ENCODE measurements at regions not wholly inside any gene's neighbourhood (a gene's known extent, or its start where the extent isn't known, plus 50 kb on each side); places are given as distances from the start of the nearest gene placed in this dataset.

- intact Hi-C loops (cut with DNase I; ENCODE audit: low total_unique reads), result no loop called here
- TF ChIP-seq CTCF (IDR thresholded peaks at IDR 0.05), result no peak
Measured at GRCh38 chr3:13222131-13222530, 148.9 kb upstream of the IQSEC1 start.

DNA sequence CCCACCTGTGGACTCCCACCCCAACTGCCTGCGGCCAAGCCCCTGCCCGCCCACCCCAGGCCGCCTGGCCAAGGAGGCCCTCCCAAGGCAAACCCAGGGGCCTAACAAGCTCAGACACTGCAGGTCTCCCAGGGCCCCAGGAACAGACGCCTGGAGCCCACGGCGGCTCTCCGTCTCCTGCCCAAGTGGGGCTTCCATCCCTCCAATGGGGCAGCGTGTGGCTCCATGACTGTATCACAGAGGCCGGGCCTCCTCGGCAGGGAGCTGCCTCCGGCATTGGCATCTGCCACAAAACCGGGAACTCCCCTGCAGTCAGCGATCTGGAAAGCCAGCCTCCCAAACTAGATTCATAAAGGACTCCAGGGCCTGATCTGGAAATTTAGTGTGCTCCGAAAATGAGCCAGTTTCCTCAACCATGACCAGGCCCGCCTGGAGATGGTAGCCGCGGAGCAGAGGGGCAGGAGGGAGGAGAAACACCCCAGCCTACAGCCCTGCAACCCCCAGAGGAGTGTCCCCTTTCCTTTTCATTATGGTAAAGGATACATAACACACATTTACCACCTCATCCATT lies 148.3 kb upstream of the IQSEC1 start:
- TF ChIP-seq CTCF (IDR thresholded peaks at IDR 0.05), result no peak
- H3K27ac ChIP-seq, result no peak overlapping the region
- no peak overlapping the region for H3K4me3 ChIP-seq
- no peaks in the 10 kb centered on the region for H3K4me1 ChIP-seq
- H3K9me3 ChIP-seq, result no peaks in the 10 kb centered on the region
- intact Hi-C loops (cut with DNase I; ENCODE audit: low total_unique reads), result no loop called here
- H3K27me3 ChIP-seq, result peaks cover 0 to under 1% of the 10 kb centered on the region in 2 donors
- H3K36me3 ChIP-seq, result no peaks in the 10 kb centered on the region
- no peak for DNase-seq

More at GRCh38 chr3:13222131-13222530, 148.9 kb upstream of the IQSEC1 start:
- H3K36me3 ChIP-seq, result no peaks in the 10 kb centered on the region
- no peak overlapping the region for H3K4me3 ChIP-seq
- no peak overlapping the region for H3K27ac ChIP-seq
- no peak for DNase-seq
- peaks cover 0 to 3% of the 10 kb centered on the region in 2 donors for H3K27me3 ChIP-seq
- H3K9me3 ChIP-seq, result no peaks in the 10 kb centered on the region
- no peaks in the 10 kb centered on the region for H3K4me1 ChIP-seq

DNA sequence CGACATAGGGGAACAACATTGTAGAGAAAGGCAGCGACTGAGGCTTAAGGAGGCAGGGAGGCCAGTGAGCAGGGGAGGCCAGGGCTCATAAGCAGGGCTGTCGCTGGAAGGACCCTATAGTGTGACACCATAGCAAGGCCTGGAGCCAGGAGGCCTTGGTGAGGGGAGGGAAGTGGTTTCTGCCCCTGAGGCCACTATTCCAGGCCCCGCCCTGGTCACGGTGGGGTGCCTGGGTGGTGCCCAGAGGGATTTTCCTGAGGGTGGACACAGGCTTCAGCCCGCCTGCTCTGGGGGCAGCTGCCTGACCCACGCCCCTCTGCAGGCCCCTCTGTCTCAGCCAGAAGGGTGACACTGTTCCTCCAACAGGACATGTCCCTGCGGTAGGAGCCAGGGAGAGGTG lies 147.8 kb upstream of the IQSEC1 start:
- intact Hi-C loops (cut with DNase I; ENCODE audit: low total_unique reads), result no loop called here
- no peak overlapping the region for H3K4me3 ChIP-seq
- no peaks in the 10 kb centered on the region for H3K4me1 ChIP-seq
- DNase-seq, result no peak
- no peak overlapping the region for H3K27ac ChIP-seq
- no peaks in the 10 kb centered on the region for H3K36me3 ChIP-seq
- TF ChIP-seq CTCF (IDR thresholded peaks at IDR 0.05), result no peak
- no peaks in the 10 kb centered on the region for H3K9me3 ChIP-seq
- H3K27me3 ChIP-seq, result peaks cover 0 to 3% of the 10 kb centered on the region in 2 donors

DNA sequence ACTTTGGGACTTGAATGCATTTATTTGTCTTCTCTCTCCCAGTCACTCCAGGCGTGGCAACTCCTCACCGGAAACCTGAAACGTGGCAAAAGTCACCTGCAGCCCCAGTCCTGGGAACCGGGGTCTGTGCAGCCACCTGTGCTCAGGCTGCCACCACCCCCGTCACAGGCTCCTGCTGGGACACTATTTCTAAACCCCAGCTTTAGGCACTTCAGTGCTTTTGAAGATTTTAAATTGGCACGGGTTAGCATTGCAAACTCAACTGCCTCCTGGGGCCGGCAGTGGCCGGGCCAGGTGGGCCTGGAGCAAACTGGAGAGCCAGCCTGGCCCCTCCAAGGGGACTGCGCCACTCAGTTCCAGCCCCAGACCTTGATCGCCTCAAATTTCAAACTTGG lies 146.7 kb upstream of the IQSEC1 start:
- H3K4me1 ChIP-seq, result no peaks in the 10 kb centered on the region
- peaks cover 0 to 7% of the 10 kb centered on the region in 2 donors for H3K27me3 ChIP-seq
- no peak overlapping the region for H3K27ac ChIP-seq
- H3K4me3 ChIP-seq, result no peak overlapping the region
- no peaks in the 10 kb centered on the region for H3K36me3 ChIP-seq
- no peak for DNase-seq
- no peak for TF ChIP-seq CTCF (IDR thresholded peaks at IDR 0.05)
- no peaks in the 10 kb centered on the region for H3K9me3 ChIP-seq
- intact Hi-C loops (cut with DNase I; ENCODE audit: low total_unique reads), result no loop called here

GRCh38 chr3:13219077-13219901 lies 146.1 kb upstream of the IQSEC1 start:
- H3K27me3 ChIP-seq, result peaks cover 0 to 13% of the 10 kb centered on the region in 2 donors
- no peak for TF ChIP-seq CTCF (IDR thresholded peaks at IDR 0.05)
- no peaks in the 10 kb centered on the region for H3K4me1 ChIP-seq
- intact Hi-C loops (cut with DNase I; ENCODE audit: low total_unique reads), result no loop called here
- H3K36me3 ChIP-seq, result no peaks in the 10 kb centered on the region
- H3K27ac ChIP-seq, result no peak overlapping the region
- H3K4me3 ChIP-seq, result no peak overlapping the region
- DNase-seq, result no peak
- no peaks in the 10 kb centered on the region for H3K9me3 ChIP-seq

Measured in tibial artery (tissue), 4 donors.